Loucy (cell line): ENCODE measurements at regions not wholly inside any gene's neighbourhood (a gene's known extent, or its start where the extent isn't known, plus 50 kb on each side); places are given as distances from the start of the nearest gene placed in this dataset.
"Not testable (repeated sequence)": the region's sequence is repeated elsewhere in the genome, so short reads cannot be mapped to it uniquely, and the experiment has no call there.

ENCODE experiments used
- H2AFZ ChIP-seq: fragments of 200-600 bp; sonication (generic); 2 replicates; pipeline ENCODE4 v1.6.0; 2016; ENCODE audit warnings: antibody characterized with exemption, mild to moderate bottlenecking, low read length, moderate library complexity
- H3F3A ChIP-seq: fragments of 200-600 bp; 2 replicates; pipeline ENCODE4 v1.6.0; 2016; ENCODE audit warnings: antibody characterized with exemption, low read depth, mild to moderate bottlenecking
- H3K27me3 ChIP-seq: fragments of 200-600 bp; sonication (generic); 2 replicates; pipeline ENCODE4 v1.6.1; 2014; ENCODE audit warnings: low read length, mild to moderate bottlenecking; ENCODE audit not compliant: insufficient read depth, poor library complexity, severe bottlenecking
- H3K36me3 ChIP-seq: fragments of 200-600 bp; sonication (generic); 2 replicates; pipeline ENCODE4 v1.6.1; 2016; ENCODE audit warnings: low read length; ENCODE audit not compliant: insufficient read depth
- H3K4me1 ChIP-seq: fragments of 200-600 bp; sonication (generic); 2 replicates; pipeline ENCODE4 v1.5.1; 2014; ENCODE audit warnings: low read length, mild to moderate bottlenecking; ENCODE audit not compliant: insufficient read depth, poor library complexity, severe bottlenecking
- H3K4me2 ChIP-seq: fragments of 200-600 bp; sonication (generic); 2 replicates; pipeline ENCODE4 v1.6.0; 2014; ENCODE audit warnings: antibody characterized with exemption, low read length, low read depth, mild to moderate bottlenecking; ENCODE audit not compliant: poor library complexity, severe bottlenecking
- H3K4me3 ChIP-seq: fragments of 200-600 bp; sonication (generic); 2 replicates; pipeline ENCODE4 v1.5.1; 2014; ENCODE audit warnings: low read length, mild to moderate bottlenecking, mixed read lengths; ENCODE audit not compliant: poor library complexity, severe bottlenecking
- H3K79me2 ChIP-seq: fragments of 200-600 bp; sonication (generic); 2 replicates; pipeline ENCODE4 v1.6.1; 2014; ENCODE audit warnings: low read length; ENCODE audit not compliant: insufficient read depth
- H3K9ac ChIP-seq: fragments of 200-600 bp; sonication (generic); 2 replicates; pipeline ENCODE4 v1.6.0; 2014; ENCODE audit warnings: mild to moderate bottlenecking, low read depth, low read length, moderate library complexity; ENCODE audit not compliant: poor library complexity, severe bottlenecking
- H3K9me2 ChIP-seq: fragments of 200-600 bp; sonication (generic); replicated peaks from 2 replicates; pipeline ENCODE4 v1.6.1; 2016; ENCODE audit warnings: low read depth, low read length, mixed read lengths
- H3K9me3 ChIP-seq: fragments of 200-600 bp; sonication (generic); 2 replicates; pipeline ENCODE4 v1.6.1; 2014; ENCODE audit warnings: mild to moderate bottlenecking, antibody characterized with exemption, low read length, low read depth; ENCODE audit not compliant: insufficient read depth
- H4K20me1 ChIP-seq: fragments of 200-600 bp; sonication (generic); 2 replicates; pipeline ENCODE4 v1.6.0; 2014; ENCODE audit warnings: antibody characterized with exemption, low read length, mild to moderate bottlenecking; ENCODE audit not compliant: insufficient read depth, poor library complexity, severe bottlenecking
- CTCF ChIP-seq: fragments of 200-600 bp; sonication (generic); conservative IDR thresholded peaks from 2 replicates; pipeline ENCODE4 v1.5.1; 2014; ENCODE audit warnings: mild to moderate bottlenecking, antibody characterized with exemption, low read length
- EZH2phosphoT487 ChIP-seq: fragments of 200-600 bp; IDR thresholded peaks from 2 replicates; pipeline ENCODE4 v1.6.1; 2018; ENCODE audit warnings: antibody characterized with exemption, mild to moderate bottlenecking, moderate library complexity, borderline replicate concordance

GRCh38 chr7:39863675-39864322, 86.3 kb upstream of the CDK13 start:
- H3K79me2 ChIP-seq, H2AFZ ChIP-seq, H3K9me3 ChIP-seq, H3F3A ChIP-seq, H4K20me1 ChIP-seq, H3K4me1 ChIP-seq, H3K4me2 ChIP-seq, H3K9ac ChIP-seq, H3K4me3 ChIP-seq, H3K36me3 ChIP-seq, H3K9me2 ChIP-seq, H3K27me3 ChIP-seq: not testable (repeated sequence)
- 0 out of 2 replicates have a peak, but pooled peaks have one; percentile 17 for TF ChIP-seq CTCF

GRCh38 chr7:39869888-39870522, 80.1 kb upstream of the CDK13 start:
- not testable (repeated sequence) for H3K36me3 ChIP-seq, H4K20me1 ChIP-seq, H3K27me3 ChIP-seq, H3F3A ChIP-seq, H3K4me3 ChIP-seq, H3K4me2 ChIP-seq, H3K79me2 ChIP-seq, H3K9me2 ChIP-seq, H2AFZ ChIP-seq, H3K4me1 ChIP-seq, H3K9me3 ChIP-seq, H3K9ac ChIP-seq

GRCh38 chr7:39871610-39872009, 78.4 kb upstream of the CDK13 start:
- H3F3A ChIP-seq, H3K9ac ChIP-seq, H3K4me1 ChIP-seq, H3K9me2 ChIP-seq, H3K4me2 ChIP-seq, H3K4me3 ChIP-seq, H3K9me3 ChIP-seq, H2AFZ ChIP-seq, H3K79me2 ChIP-seq, H3K27me3 ChIP-seq, H3K36me3 ChIP-seq, H4K20me1 ChIP-seq: not testable (repeated sequence)

GRCh38 chr7:39880556-39880955, 69.5 kb upstream of the CDK13 start:
- TF ChIP-seq CTCF: no peak
- TF ChIP-seq EZH2phosphoT487: no peak
- H3K9me3 ChIP-seq: no peaks in the 10 kb centered on the region; the same call in 1 of the 2 replicates
- peak overlapping the region; percentile 71 for H2AFZ ChIP-seq

More at GRCh38 chr7:39880556-39880955, 69.5 kb upstream of the CDK13 start:
- H4K20me1 ChIP-seq: no peaks in the 10 kb centered on the region
- H3K79me2 ChIP-seq: no peaks in the 10 kb centered on the region
- H3K4me3 ChIP-seq: no peak overlapping the region
- no peak overlapping the region for H3K4me2 ChIP-seq
- no peaks in the 10 kb centered on the region for H3K4me1 ChIP-seq
- H3K9ac ChIP-seq: no peak overlapping the region
- no peaks in the 10 kb centered on the region for H3K27me3 ChIP-seq
- no peaks in the 10 kb centered on the region for H3K9me2 ChIP-seq
- no peaks in the 10 kb centered on the region for H3F3A ChIP-seq
- no peaks in the 10 kb centered on the region for H3K36me3 ChIP-seq
